HepG2 (cell line): ENCODE measurements at regions not wholly inside any gene's neighbourhood (a gene's known extent, or its start where the extent isn't known, plus 50 kb on each side); places are given as distances from the start of the nearest gene placed in this dataset.

Experiments used
- ATAC-seq: fragments of 200-7000 bp; cut with Tn5 transposase; 3 replicates; pipeline ENCODE4 v1.9.1; 2020; ENCODE audit warnings: mild to moderate bottlenecking, moderate library complexity
- BruUV-seq: library from RNA; stranded (reverse); fragments of 400-500 nt; replicated peaks from 2 replicates; lab custom pipeline; 2021; lab: Mats Ljungman, UMichigan
- CTCF ChIA-PET: fragments of 300-600 bp; formaldehyde crosslinking; extraction: SDS; loops from one replicate; lab custom pipeline; 2021; ENCODE audit warnings: low total read pairs, inconsistent platforms, low intra/inter-chr PET ratio; lab: Yijun Ruan, JAX
- POLR2A ChIA-PET: fragments of 350-600 bp; sonication (Branson Sonifier 250); formaldehyde crosslinking; loops from one replicate; lab custom pipeline; 2020; ENCODE audit warnings: antibody characterized with exemption, inconsistent platforms; lab: Yijun Ruan, JAX
- DNase-seq: peaks from one replicate; pipeline ENCODE4 v3.0.0-alpha.2; 2015; ENCODE audit warnings: low spot score
- FAIRE-seq: peaks from 3 replicates; lab custom pipeline; 2011; peaks lifted over from hg19 to GRCh38; lab: Jason Lieb, UNC
- H2AFZ ChIP-seq: one replicate; pipeline ENCODE4 v1.6.1; 2011; ENCODE audit warnings: low read length, inconsistent platforms
- H3K27ac ChIP-seq: fragments of 300-600 bp; 3 replicates; pipeline ENCODE4 v1.8.0; 2011; ENCODE audit warnings: mixed run types, mild to moderate bottlenecking, mixed read lengths, low read length, inconsistent platforms; ENCODE audit not compliant: insufficient read depth; ENCODE audit errors: extremely low read length
- H3K27me3 ChIP-seq, 2 experiments: fragments of 200-600 bp in 1 of 2; 2 replicates in 1 of 2; 3 replicates in 1 of 2; pipeline versions ENCODE4 v1.6.0 to v1.8.0; 2011; ENCODE audit warnings: low read length in 2 of 2, mild to moderate bottlenecking in 2 of 2, moderate library complexity in 2 of 2, inconsistent platforms in 1 of 2; ENCODE audit not compliant: insufficient read depth in 2 of 2, control insufficient read depth in 1 of 2
- H3K36me3 ChIP-seq, 2 experiments: fragments of 200-600 bp in 1 of 2; replicated peaks in 1 of 2; 2 replicates in 1 of 2; 3 replicates in 1 of 2; pipeline versions ENCODE4 v1.5.1 to v1.8.0; 2011; ENCODE audit warnings: low read length in 2 of 2, inconsistent platforms in 1 of 2; ENCODE audit not compliant: insufficient read depth in 2 of 2, control insufficient read depth in 1 of 2
- H3K4me1 ChIP-seq: 2 replicates; pipeline ENCODE4 v1.5.1; 2012; ENCODE audit warnings: low read length, inconsistent platforms; ENCODE audit not compliant: insufficient read depth
- H3K4me2 ChIP-seq: 2 replicates; pipeline ENCODE4 v1.6.0; 2011; ENCODE audit warnings: low read depth, low read length, inconsistent platforms
- H3K4me3 ChIP-seq, 3 experiments: fragments of 200-600 bp in 1 of 3; sonication (generic), shearing (Covaris generic) in 1 of 3; replicated peaks in 1 of 3; 2 replicates each; pipeline ENCODE4 v1.5.1; 2011 to 2016; ENCODE audit warnings: low read length in 3 of 3, inconsistent platforms in 2 of 3, low read depth in 2 of 3, mild to moderate bottlenecking in 2 of 3, control low read depth in 1 of 3, mixed read lengths in 1 of 3; ENCODE audit not compliant: insufficient read depth in 1 of 3
- H3K79me2 ChIP-seq: one replicate; pipeline ENCODE4 v1.6.1; 2011; ENCODE audit warnings: low read length, inconsistent platforms; ENCODE audit not compliant: insufficient read depth
- H3K9ac ChIP-seq: 2 replicates; pipeline ENCODE4 v1.6.0; 2011; ENCODE audit warnings: mild to moderate bottlenecking, low read depth, low read length, inconsistent platforms; ENCODE audit not compliant: insufficient read depth
- H3K9me3 ChIP-seq: 2 replicates; pipeline ENCODE4 v1.5.1; 2012; ENCODE audit warnings: mild to moderate bottlenecking, low read length
- H4K20me1 ChIP-seq: 2 replicates; pipeline ENCODE4 v1.6.0; 2011; ENCODE audit warnings: inconsistent platforms, mild to moderate bottlenecking, low read length, moderate library complexity; ENCODE audit not compliant: insufficient read depth
- FOXO1 ChIP-seq: sonication (generic); formaldehyde crosslinking; IDR thresholded peaks from 2 replicates; pipeline ENCODE4 v1.4.0; 2020; ENCODE audit warnings: missing genetic modification reagents
- GPN1 ChIP-seq: sonication (generic); formaldehyde crosslinking; IDR thresholded peaks from 2 replicates; pipeline ENCODE4 v1.5.1; 2020; ENCODE audit warnings: missing genetic modification reagents, borderline replicate concordance
- HOXA7 ChIP-seq: sonication (generic); formaldehyde crosslinking; IDR thresholded peaks from 2 replicates; pipeline ENCODE4 v1.8.1; 2022; ENCODE audit warnings: mild to moderate bottlenecking, missing genetic modification reagents, moderate library complexity
- TP53 ChIP-seq: sonication (generic); formaldehyde crosslinking; conservative IDR thresholded peaks from 2 replicates; pipeline ENCODE4 v1.4.0; 2020; ENCODE audit warnings: missing genetic modification reagents
- ZNF672 ChIP-seq: sonication (generic); formaldehyde crosslinking; IDR thresholded peaks from 2 replicates; pipeline ENCODE4 v1.8.1; 2022; ENCODE audit warnings: missing genetic modification reagents
- WGBS: methylation state at CpG from one replicate; pipeline ENCODE4 v1.1.6; 2017; ENCODE audit warnings: low lambda C conversion rate; 5-methylcytosine and 5-hydroxymethylcytosine counted together
- in situ Hi-C: cut with HindIII; loops from 2 replicates; pipeline ENCODE4 v1.10.0; 2017; ENCODE audit warnings: low pct_unique_long_range_greater_than_20kb; ENCODE audit not compliant: extremely low pct_ligation_motif_present
- intact Hi-C: fragments of 100-400 bp; cut with micrococcal nuclease; formaldehyde crosslinking; loops from one replicate; pipeline ENCODE4 v1.10.0; 2022; ENCODE audit not compliant: unreplicated experiment
- TF ChIP-seq, protein P1 (sequence below): sonication (generic); formaldehyde crosslinking; IDR thresholded peaks from 2 replicates; pipeline ENCODE4 v1.4.0; 2020; ENCODE audit warnings: mild to moderate bottlenecking, missing genetic modification reagents
- TF ChIP-seq, protein P2 (sequence below): sonication (generic); formaldehyde crosslinking; IDR thresholded peaks from 2 replicates; pipeline ENCODE4 v1.4.0; 2020; ENCODE audit warnings: missing genetic modification reagents, borderline replicate concordance

DNA sequence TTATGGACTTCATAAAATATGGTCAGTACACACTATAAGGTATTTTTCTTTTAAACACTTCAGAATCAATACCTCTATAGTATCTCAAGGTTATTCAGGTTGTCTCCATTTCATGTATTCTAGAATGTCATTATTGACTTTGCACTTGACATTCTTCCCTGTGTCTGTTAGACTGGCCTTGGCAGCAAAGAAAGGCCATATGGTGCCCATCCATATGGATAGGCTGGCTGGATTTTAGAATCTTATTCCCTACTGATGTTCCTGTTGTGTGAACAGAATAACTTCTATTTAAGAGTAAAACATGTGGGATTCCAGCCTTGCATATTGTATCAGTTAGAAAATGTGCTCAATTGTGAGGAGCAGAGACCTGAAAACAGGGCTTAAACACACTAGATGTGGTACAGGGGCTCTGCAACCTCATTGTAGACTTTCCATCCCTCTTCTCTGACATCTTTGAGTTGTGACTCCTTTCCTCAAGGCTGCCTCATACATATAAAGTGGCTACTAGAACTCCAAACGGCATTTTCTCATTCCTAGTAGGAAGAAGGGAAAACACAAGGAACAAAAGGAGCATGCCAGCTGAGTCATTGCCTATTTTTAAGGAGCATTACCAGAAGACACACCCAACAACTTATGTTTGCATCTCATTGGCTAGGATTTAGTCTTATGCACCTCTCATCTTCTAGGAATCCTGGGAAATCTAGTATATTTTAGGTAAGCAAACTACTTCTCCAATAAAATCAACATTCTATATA lies 221.2 kb upstream of the TMPO start:
- Histone ChIP-seq H3K27me3 (no peaks in the 10 kb centered on the region), H3K27ac (no peak overlapping the region), H2AFZ (no peak overlapping the region), H3K79me2 (no peaks in the 10 kb centered on the region), H4K20me1 (no peaks in the 10 kb centered on the region), H3K4me2 (no peak overlapping the region), H3K4me3 (no peak overlapping the region), H3K4me1 (no peaks in the 10 kb centered on the region), H3K36me3 (no peaks in the 10 kb centered on the region), H3K9ac (no peak overlapping the region), H3K9me3 (no peaks in the 10 kb centered on the region)
- no peak for DNase-seq
- TF ChIP-seq GPN1 (CRISPR knock-in tag): no peak
- no peak for TF ChIP-seq TP53
- TF ChIP-seq, protein P1, sequence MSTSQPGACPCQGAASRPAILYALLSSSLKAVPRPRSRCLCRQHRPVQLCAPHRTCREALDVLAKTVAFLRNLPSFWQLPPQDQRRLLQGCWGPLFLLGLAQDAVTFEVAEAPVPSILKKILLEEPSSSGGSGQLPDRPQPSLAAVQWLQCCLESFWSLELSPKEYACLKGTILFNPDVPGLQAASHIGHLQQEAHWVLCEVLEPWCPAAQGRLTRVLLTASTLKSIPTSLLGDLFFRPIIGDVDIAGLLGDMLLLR (CRISPR knock-in tag): no peak
- TF ChIP-seq, protein P2, sequence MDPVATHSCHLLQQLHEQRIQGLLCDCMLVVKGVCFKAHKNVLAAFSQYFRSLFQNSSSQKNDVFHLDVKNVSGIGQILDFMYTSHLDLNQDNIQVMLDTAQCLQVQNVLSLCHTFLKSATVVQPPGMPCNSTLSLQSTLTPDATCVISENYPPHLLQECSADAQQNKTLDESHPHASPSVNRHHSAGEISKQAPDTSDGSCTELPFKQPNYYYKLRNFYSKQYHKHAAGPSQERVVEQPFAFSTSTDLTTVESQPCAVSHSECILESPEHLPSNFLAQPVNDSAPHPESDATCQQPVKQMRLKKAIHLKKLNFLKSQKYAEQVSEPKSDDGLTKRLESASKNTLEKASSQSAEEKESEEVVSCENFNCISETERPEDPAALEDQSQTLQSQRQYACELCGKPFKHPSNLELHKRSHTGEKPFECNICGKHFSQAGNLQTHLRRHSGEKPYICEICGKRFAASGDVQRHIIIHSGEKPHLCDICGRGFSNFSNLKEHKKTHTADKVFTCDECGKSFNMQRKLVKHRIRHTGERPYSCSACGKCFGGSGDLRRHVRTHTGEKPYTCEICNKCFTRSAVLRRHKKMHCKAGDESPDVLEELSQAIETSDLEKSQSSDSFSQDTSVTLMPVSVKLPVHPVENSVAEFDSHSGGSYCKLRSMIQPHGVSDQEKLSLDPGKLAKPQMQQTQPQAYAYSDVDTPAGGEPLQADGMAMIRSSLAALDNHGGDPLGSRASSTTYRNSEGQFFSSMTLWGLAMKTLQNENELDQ: no peak
- TF ChIP-seq HOXA7: no peak
- TF ChIP-seq FOXO1 (CRISPR knock-in tag): no peak
- no peak for TF ChIP-seq ZNF672 (CRISPR knock-in tag)
- in situ Hi-C loops (no loop called here), intact Hi-C loops (no loop called here)
- WGBS: 0% methylated on average over 1 of the region's 1 CpG
- no peak for ATAC-seq
- CTCF ChIA-PET: no interaction called here
- no TSS peak for BruUV-seq
- no peak for FAIRE-seq
- POLR2A ChIA-PET: no interaction called here
